ENCODE measurements at regions not wholly inside any gene's neighbourhood (a gene's known extent, or its start where the extent isn't known, plus 50 kb on each side); places are given as distances from the start of the nearest gene placed in this dataset.
"Not testable (repeated sequence)": the region's sequence is repeated elsewhere in the genome, so short reads cannot be mapped to it uniquely, and the experiment has no call there.

GRCh38 chr7:130789436-130789835 lies 55.4 kb upstream of the KLF14 start:
- no peak for DNase-seq (ENCODE audit: low spot score)
- no peak for TF ChIP-seq CTCF (IDR thresholded peaks at IDR 0.05; ENCODE audit: extremely low read depth, missing control alignments)

GRCh38 chr7:130791746-130792145 lies 57.7 kb upstream of the KLF14 start:
- no peak for TF ChIP-seq CTCF (IDR thresholded peaks at IDR 0.05; ENCODE audit: extremely low read depth, missing control alignments)
- DNase-seq (ENCODE audit: low spot score) = no peak

- DNase-seq (ENCODE audit: low spot score) = no peak
- TF ChIP-seq CTCF (IDR thresholded peaks at IDR 0.05; ENCODE audit: extremely low read depth, missing control alignments) = no peak
Observed at GRCh38 chr7:130793855-130794618, 60.0 kb upstream of the KLF14 start.

GRCh38 chr7:130794619-130794922 lies 60.6 kb upstream of the KLF14 start:
- no peak for TF ChIP-seq CTCF (IDR thresholded peaks at IDR 0.05; ENCODE audit: extremely low read depth, missing control alignments)
- DNase-seq (ENCODE audit: low spot score) = no peak

- not testable (repeated sequence) for DNase-seq (ENCODE audit: low spot score)
Observed at GRCh38 chr7:130796425-130796824, 62.4 kb upstream of the KLF14 start.

GRCh38 chr7:130803127-130803526 lies 69.1 kb upstream of the KLF14 start:
- TF ChIP-seq CTCF (IDR thresholded peaks at IDR 0.05; ENCODE audit: extremely low read depth, missing control alignments) = no peak

GRCh38 chr7:130804220-130804619 lies 70.2 kb upstream of the KLF14 start:
- DNase-seq (ENCODE audit: low spot score) = no peak
- TF ChIP-seq CTCF (IDR thresholded peaks at IDR 0.05; ENCODE audit: extremely low read depth, missing control alignments) = no peak

More at GRCh38 chr7:130803127-130803526, 69.1 kb upstream of the KLF14 start:
- DNase-seq (ENCODE audit: low spot score) = no peak

- not testable (repeated sequence) for DNase-seq (ENCODE audit: low spot score)
Observed at GRCh38 chr7:130812819-130813218, 78.8 kb upstream of the KLF14 start.

Measured in GM20000 (cell line).